SK-N-SH treated with all-trans-retinoic acid at 6 μM for 48 hours (cell line): ENCODE measurements at regions not wholly inside any gene's neighbourhood (a gene's known extent, or its start where the extent isn't known, plus 50 kb on each side); places are given as distances from the start of the nearest gene placed in this dataset.

Experiments
- ATAC-seq: fragments of 200-7000 bp; cut with Tn5 transposase; 3 replicates; pipeline ENCODE4 v1.9.1; 2020; ENCODE audit warnings: mild to moderate bottlenecking, moderate library complexity
- ARNTL ChIP-seq: fragments of 450-650 bp; formaldehyde crosslinking; IDR thresholded peaks from 2 replicates; pipeline ENCODE4 v1.5.0; 2020; ENCODE audit warnings: low read depth, mild to moderate bottlenecking, moderate library complexity, borderline replicate concordance
- BACH2 ChIP-seq: fragments of 250-450 bp; sonication (Bioruptor Pico); IDR thresholded peaks from 2 replicates; pipeline ENCODE4 v1.9.0; 2021; ENCODE audit warnings: mild to moderate bottlenecking, borderline replicate concordance
- CSDC2 ChIP-seq: fragments of 250-450 bp; sonication (Bioruptor Pico); IDR thresholded peaks from 2 replicates; pipeline ENCODE4 v1.5.0; 2020; ENCODE audit warnings: mild to moderate bottlenecking, moderate library complexity
- ESRRG ChIP-seq: fragments of 250-450 bp; sonication (Bioruptor Pico); IDR thresholded peaks from 2 replicates; pipeline ENCODE4 v1.6.1; 2021; ENCODE audit warnings: mild to moderate bottlenecking
- ISL1 ChIP-seq: fragments of 250-450 bp; sonication (Bioruptor Pico); IDR thresholded peaks from 2 replicates; pipeline ENCODE4 v2.1.2; 2022; ENCODE audit warnings: mild to moderate bottlenecking, moderate library complexity
- TOX ChIP-seq: fragments of 250-450 bp; sonication (Bioruptor Pico); IDR thresholded peaks from 2 replicates; pipeline ENCODE4 v1.8.0; 2021; ENCODE audit warnings: mild to moderate bottlenecking, moderate library complexity, borderline replicate concordance
- ZC3H10 ChIP-seq: fragments of 250-450 bp; sonication (Bioruptor Pico); IDR thresholded peaks from 2 replicates; pipeline ENCODE4 v1.5.1; 2021; ENCODE audit warnings: mild to moderate bottlenecking, moderate library complexity
- ZFP30 ChIP-seq: fragments of 450-650 bp; formaldehyde crosslinking; IDR thresholded peaks from 2 replicates; pipeline ENCODE4 v1.5.0; 2022; ENCODE audit warnings: mild to moderate bottlenecking, moderate library complexity
- ZNF70 ChIP-seq: fragments of 450-650 bp; formaldehyde crosslinking; IDR thresholded peaks from 2 replicates; pipeline ENCODE4 v1.5.0; 2020; ENCODE audit warnings: mild to moderate bottlenecking, moderate library complexity
- ZNF8 ChIP-seq: fragments of 450-650 bp; formaldehyde crosslinking; IDR thresholded peaks from 2 replicates; pipeline ENCODE4 v1.5.0; 2020; ENCODE audit warnings: mild to moderate bottlenecking, moderate library complexity
- TF ChIP-seq, protein P1 (sequence below): fragments of 250-450 bp; sonication (Bioruptor Pico); IDR thresholded peaks from 2 replicates; pipeline ENCODE4 v1.5.0; 2020; ENCODE audit warnings: mild to moderate bottlenecking, moderate library complexity
- TF ChIP-seq, protein P2 (sequence below): fragments of 250-450 bp; sonication (Bioruptor Pico); IDR thresholded peaks from 2 replicates; pipeline ENCODE4 v1.8.0; 2020; ENCODE audit warnings: mild to moderate bottlenecking, moderate library complexity, borderline replicate concordance
- TF ChIP-seq, protein P3 (sequence below): fragments of 250-450 bp; sonication (Bioruptor Pico); IDR thresholded peaks from 2 replicates; pipeline ENCODE4 v1.5.1; 2020; ENCODE audit warnings: low read depth, mild to moderate bottlenecking, moderate library complexity
- TF ChIP-seq, protein P4 (sequence below): fragments of 250-450 bp; sonication (Bioruptor Pico); IDR thresholded peaks from 2 replicates; pipeline ENCODE4 v1.8.0; 2021; ENCODE audit warnings: low read depth, mild to moderate bottlenecking, moderate library complexity, borderline replicate concordance
- TF ChIP-seq, protein P5 (sequence below): fragments of 250-450 bp; sonication (Bioruptor Pico); IDR thresholded peaks from 2 replicates; pipeline ENCODE4 v1.5.1; 2021; ENCODE audit warnings: mild to moderate bottlenecking, moderate library complexity

DNA sequence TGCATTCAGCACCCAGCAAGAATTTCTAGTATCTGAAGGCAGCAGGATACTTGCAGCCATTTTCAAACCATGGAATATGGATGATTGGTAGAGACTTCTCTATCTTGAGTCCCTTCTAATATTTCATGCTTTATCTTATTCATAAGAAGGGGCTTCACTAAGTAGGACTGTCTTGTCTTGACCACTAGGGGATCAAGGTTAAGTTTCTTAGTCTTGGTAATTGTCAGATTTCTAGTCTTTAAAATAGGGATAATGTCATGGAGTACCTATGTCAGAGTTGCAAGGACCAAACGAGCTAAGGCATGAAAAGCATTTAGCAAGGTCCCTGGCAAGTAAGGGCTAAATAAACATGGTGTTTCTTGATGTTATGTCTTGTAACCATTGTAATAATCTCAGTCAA is 68.5 kb upstream of the ESR1 start:
- TF ChIP-seq ZNF8 (CRISPR knock-in tag) (no peak), ISL1 (CRISPR knock-in tag) (no peak)
- no peak for ATAC-seq

DNA sequence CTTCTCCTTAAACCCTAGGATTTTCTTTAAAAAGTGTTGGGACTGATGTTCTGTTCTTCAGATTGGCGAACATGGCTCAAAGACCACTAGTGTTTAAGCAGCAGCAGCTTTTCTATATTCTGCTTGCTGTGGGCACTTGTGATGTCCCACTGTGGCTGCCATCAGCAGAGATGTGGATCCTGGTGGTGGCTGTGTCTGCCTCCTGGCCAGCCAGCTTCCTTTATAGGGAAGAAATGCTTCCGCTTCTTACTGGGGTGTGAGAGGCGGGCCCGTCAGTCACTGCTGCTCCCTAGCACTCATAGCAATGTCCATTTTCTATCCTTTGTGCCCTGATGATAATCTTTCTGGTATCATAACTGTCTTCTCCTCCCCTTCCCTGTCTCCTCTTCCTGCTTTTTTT is 66.7 kb upstream of the ESR1 start:
- no peak for TF ChIP-seq TOX (CRISPR knock-in tag)
- TF ChIP-seq, protein P1, sequence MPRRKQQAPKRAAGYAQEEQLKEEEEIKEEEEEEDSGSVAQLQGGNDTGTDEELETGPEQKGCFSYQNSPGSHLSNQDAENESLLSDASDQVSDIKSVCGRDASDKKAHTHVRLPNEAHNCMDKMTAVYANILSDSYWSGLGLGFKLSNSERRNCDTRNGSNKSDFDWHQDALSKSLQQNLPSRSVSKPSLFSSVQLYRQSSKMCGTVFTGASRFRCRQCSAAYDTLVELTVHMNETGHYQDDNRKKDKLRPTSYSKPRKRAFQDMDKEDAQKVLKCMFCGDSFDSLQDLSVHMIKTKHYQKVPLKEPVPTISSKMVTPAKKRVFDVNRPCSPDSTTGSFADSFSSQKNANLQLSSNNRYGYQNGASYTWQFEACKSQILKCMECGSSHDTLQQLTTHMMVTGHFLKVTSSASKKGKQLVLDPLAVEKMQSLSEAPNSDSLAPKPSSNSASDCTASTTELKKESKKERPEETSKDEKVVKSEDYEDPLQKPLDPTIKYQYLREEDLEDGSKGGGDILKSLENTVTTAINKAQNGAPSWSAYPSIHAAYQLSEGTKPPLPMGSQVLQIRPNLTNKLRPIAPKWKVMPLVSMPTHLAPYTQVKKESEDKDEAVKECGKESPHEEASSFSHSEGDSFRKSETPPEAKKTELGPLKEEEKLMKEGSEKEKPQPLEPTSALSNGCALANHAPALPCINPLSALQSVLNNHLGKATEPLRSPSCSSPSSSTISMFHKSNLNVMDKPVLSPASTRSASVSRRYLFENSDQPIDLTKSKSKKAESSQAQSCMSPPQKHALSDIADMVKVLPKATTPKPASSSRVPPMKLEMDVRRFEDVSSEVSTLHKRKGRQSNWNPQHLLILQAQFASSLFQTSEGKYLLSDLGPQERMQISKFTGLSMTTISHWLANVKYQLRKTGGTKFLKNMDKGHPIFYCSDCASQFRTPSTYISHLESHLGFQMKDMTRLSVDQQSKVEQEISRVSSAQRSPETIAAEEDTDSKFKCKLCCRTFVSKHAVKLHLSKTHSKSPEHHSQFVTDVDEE (CRISPR knock-in tag) = no peak
- TF ChIP-seq ZC3H10 (CRISPR knock-in tag) = no peak
- no peak for TF ChIP-seq ZFP30 (CRISPR knock-in tag)
- TF ChIP-seq ESRRG = no peak
- TF ChIP-seq, protein P2, sequence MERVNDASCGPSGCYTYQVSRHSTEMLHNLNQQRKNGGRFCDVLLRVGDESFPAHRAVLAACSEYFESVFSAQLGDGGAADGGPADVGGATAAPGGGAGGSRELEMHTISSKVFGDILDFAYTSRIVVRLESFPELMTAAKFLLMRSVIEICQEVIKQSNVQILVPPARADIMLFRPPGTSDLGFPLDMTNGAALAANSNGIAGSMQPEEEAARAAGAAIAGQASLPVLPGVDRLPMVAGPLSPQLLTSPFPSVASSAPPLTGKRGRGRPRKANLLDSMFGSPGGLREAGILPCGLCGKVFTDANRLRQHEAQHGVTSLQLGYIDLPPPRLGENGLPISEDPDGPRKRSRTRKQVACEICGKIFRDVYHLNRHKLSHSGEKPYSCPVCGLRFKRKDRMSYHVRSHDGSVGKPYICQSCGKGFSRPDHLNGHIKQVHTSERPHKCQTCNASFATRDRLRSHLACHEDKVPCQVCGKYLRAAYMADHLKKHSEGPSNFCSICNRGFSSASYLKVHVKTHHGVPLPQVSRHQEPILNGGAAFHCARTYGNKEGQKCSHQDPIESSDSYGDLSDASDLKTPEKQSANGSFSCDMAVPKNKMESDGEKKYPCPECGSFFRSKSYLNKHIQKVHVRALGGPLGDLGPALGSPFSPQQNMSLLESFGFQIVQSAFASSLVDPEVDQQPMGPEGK (CRISPR knock-in tag) = no peak
- TF ChIP-seq, protein P3, sequence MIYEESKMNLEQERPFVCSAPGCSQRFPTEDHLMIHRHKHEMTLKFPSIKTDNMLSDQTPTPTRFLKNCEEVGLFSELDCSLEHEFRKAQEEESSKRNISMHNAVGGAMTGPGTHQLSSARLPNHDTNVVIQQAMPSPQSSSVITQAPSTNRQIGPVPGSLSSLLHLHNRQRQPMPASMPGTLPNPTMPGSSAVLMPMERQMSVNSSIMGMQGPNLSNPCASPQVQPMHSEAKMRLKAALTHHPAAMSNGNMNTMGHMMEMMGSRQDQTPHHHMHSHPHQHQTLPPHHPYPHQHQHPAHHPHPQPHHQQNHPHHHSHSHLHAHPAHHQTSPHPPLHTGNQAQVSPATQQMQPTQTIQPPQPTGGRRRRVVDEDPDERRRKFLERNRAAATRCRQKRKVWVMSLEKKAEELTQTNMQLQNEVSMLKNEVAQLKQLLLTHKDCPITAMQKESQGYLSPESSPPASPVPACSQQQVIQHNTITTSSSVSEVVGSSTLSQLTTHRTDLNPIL = no peak
- TF ChIP-seq, protein P4, sequence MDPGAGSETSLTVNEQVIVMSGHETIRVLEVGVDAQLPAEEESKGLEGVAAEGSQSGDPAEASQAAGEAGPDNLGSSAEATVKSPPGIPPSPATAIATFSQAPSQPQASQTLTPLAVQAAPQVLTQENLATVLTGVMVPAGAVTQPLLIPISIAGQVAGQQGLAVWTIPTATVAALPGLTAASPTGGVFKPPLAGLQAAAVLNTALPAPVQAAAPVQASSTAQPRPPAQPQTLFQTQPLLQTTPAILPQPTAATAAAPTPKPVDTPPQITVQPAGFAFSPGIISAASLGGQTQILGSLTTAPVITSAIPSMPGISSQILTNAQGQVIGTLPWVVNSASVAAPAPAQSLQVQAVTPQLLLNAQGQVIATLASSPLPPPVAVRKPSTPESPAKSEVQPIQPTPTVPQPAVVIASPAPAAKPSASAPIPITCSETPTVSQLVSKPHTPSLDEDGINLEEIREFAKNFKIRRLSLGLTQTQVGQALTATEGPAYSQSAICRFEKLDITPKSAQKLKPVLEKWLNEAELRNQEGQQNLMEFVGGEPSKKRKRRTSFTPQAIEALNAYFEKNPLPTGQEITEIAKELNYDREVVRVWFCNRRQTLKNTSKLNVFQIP (CRISPR knock-in tag) = no peak
- no peak for TF ChIP-seq BACH2 (CRISPR knock-in tag)
- no peak for ATAC-seq

DNA sequence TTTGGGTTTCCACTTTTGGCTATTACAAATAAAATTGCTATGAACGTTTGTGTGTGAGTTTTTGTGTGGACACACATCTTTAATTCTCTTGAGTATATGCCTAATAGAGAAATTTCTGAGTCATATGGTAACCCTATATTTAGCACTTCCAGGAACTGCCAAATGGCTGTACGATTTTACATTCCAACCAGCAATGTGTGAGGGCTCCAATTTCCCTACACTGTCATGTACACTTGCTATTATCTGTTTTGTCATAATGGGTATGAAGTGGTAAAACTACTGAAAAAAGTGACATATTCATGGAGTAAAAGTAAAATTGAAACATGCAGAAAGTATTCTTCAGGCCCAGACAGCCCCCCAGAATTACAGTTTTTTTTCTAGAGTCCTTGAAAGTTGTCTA is 59.6 kb upstream of the ESR1 start:
- TF ChIP-seq ARNTL (no peak), ZNF70 (no peak), CSDC2 (CRISPR knock-in tag) (no peak), TOX (CRISPR knock-in tag) (no peak)
- TF ChIP-seq, protein P5, sequence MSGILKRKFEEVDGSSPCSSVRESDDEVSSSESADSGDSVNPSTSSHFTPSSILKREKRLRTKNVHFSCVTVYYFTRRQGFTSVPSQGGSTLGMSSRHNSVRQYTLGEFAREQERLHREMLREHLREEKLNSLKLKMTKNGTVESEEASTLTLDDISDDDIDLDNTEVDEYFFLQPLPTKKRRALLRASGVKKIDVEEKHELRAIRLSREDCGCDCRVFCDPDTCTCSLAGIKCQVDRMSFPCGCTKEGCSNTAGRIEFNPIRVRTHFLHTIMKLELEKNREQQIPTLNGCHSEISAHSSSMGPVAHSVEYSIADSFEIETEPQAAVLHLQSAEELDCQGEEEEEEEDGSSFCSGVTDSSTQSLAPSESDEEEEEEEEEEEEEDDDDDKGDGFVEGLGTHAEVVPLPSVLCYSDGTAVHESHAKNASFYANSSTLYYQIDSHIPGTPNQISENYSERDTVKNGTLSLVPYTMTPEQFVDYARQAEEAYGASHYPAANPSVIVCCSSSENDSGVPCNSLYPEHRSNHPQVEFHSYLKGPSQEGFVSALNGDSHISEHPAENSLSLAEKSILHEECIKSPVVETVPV = no peak
- TF ChIP-seq, protein P4 (CRISPR knock-in tag) = no peak
- TF ChIP-seq, protein P2 (CRISPR knock-in tag) = no peak
- no peak for ATAC-seq
